K562 (cell line): ENCODE measurements at regions not wholly inside any gene's neighbourhood (a gene's known extent, or its start where the extent isn't known, plus 50 kb on each side); places are given as distances from the start of the nearest gene placed in this dataset.

Experiments
- CTCF ChIP-seq, 3 experiments: IDR thresholded peaks in 2 of 3; conservative IDR thresholded peaks in 1 of 3; 2 replicates each; pipeline ENCODE4 v1.5.1; 2011 to 2012; ENCODE audit warnings: low read length in 3 of 3, mild to moderate bottlenecking in 3 of 3, control low read depth in 2 of 3, improper control_type of control experiment in 1 of 3, inconsistent platforms in 1 of 3, low read depth in 1 of 3, mixed read lengths in 1 of 3, moderate library complexity in 1 of 3; ENCODE audit not compliant: insufficient read depth in 2 of 3
- E2F5 ChIP-seq: sonication (generic); formaldehyde crosslinking; IDR thresholded peaks from 2 replicates; pipeline ENCODE4 v1.8.0; 2022; ENCODE audit warnings: mild to moderate bottlenecking, missing genetic modification reagents
- KAT2B ChIP-seq: IDR thresholded peaks from one replicate; pipeline ENCODE4 v1.6.1; 2012; ENCODE audit warnings: low read depth, mild to moderate bottlenecking, control low read depth, inconsistent platforms, low read length, moderate library complexity
- NFIC ChIP-seq: fragments of 450-650 bp; IDR thresholded peaks from 2 replicates; pipeline ENCODE4 v1.6.1; 2017; ENCODE audit warnings: mild to moderate bottlenecking, inconsistent platforms
- NFXL1 ChIP-seq: fragments of 450-650 bp; formaldehyde crosslinking; IDR thresholded peaks from 2 replicates; pipeline ENCODE4 v1.4.0; 2021; ENCODE audit warnings: mild to moderate bottlenecking
- STAT5A ChIP-seq: IDR thresholded peaks from 2 replicates; pipeline ENCODE4 v1.6.1; 2012; ENCODE audit warnings: low read length, inconsistent platforms, borderline replicate concordance
- ZNF551 ChIP-seq: fragments of 250-450 bp; sonication (Bioruptor Pico); IDR thresholded peaks from 2 replicates; pipeline ENCODE4 v1.5.0; 2021; ENCODE audit warnings: mild to moderate bottlenecking, moderate library complexity

- TF ChIP-seq CTCF (IDR thresholded peaks at IDR 0.05 in 2 of 3, conservative IDR thresholded peaks at IDR 0.05 in 1 of 3; ENCODE audit: insufficient read depth in 2 of 3, low read depth in 1 of 3, low read length in 3 of 3) (no peak), NFIC (no peak), ZNF551 (no peak), STAT5A (no peak), NFXL1 (CRISPR knock-in tag) (no peak), KAT2B (no peak), E2F5 (CRISPR knock-in tag) (no peak)
Observed at GRCh38 chr6:98047164-98047563, 764.1 kb upstream of the MMS22L start.
